ENCODE measurements at regions not wholly inside any gene's neighbourhood (a gene's known extent, or its start where the extent isn't known, plus 50 kb on each side); places are given as distances from the start of the nearest gene placed in this dataset.

DNA sequence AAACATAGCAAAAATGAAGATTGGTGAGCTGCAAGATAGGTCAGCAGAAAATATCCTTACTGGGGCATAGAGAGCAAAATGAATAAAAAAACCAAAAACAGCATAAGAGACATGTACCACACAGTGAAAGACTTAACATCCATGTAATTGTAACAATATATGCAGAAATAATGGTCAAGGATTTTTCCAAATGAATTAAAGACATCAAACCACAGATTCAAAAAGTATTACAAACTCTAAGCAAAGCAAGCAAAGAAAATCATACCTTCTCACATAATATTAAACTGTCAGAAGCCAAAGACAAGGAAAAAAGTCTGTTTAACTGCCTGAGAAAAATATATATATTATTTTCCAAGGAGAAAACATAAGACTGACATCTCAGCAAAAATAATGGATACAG lies 111.3 kb downstream of the MIS18A start:
- in situ Hi-C loops (cut with MboI) (no loop called here), intact Hi-C loops (cut with micrococcal nuclease; ENCODE audit: unreplicated experiment) (no loop called here)
- H4K20me1 ChIP-seq (ENCODE audit: control insufficient read depth, insufficient read depth): no peaks in the 10 kb centered on the region
- FAIRE-seq: no peak
- H3K9me3 ChIP-seq (replicated peaks; ENCODE audit: control insufficient read depth, insufficient read depth, low read length): no peaks in the 10 kb centered on the region
- no TSS peak for BruUV-seq (replicated peaks)
- RAD21 ChIA-PET (ENCODE audit: unreplicated experiment): no interaction called here
- no peak for TF ChIP-seq NR2C2 (IDR thresholded peaks at IDR 0.05; ENCODE audit: borderline replicate concordance, control insufficient read depth, insufficient read length, low read depth)
- TF ChIP-seq RB1 (IDR thresholded peaks at IDR 0.05; ENCODE audit: borderline replicate concordance): no peak
- no peak for TF ChIP-seq NFIC (IDR thresholded peaks at IDR 0.05; ENCODE audit: low read depth, low read length)
- TF ChIP-seq TBL1XR1 (IDR thresholded peaks at IDR 0.05; ENCODE audit: low read depth, low read length): no peak
- TF ChIP-seq RELA (IDR thresholded peaks at IDR 0.05; ENCODE audit: borderline replicate concordance, partially characterized antibody): no peak
- TF ChIP-seq MTA3 (IDR thresholded peaks at IDR 0.05; ENCODE audit: borderline replicate concordance, low read length): no peak
- TF ChIP-seq SREBF2 (IDR thresholded peaks at IDR 0.05; ENCODE audit: low read length): no peak
- TF ChIP-seq HDAC6 (IDR thresholded peaks at IDR 0.05; ENCODE audit: unreplicated experiment): no peak
- TF ChIP-seq USF2 (IDR thresholded peaks at IDR 0.05; ENCODE audit: borderline replicate concordance, low read depth, low read length): no peak
- TF ChIP-seq ESRRA (IDR thresholded peaks at IDR 0.05; ENCODE audit: low read length): no peak
- no peak for TF ChIP-seq JUND (IDR thresholded peaks at IDR 0.05; ENCODE audit: low read depth, low read length)
- TF ChIP-seq CHD2 (IDR thresholded peaks at IDR 0.05; ENCODE audit: borderline replicate concordance, low read depth, low read length): no peak
- no peak for TF ChIP-seq KLF5 (IDR thresholded peaks at IDR 0.05; ENCODE audit: partially characterized antibody)
- TF ChIP-seq EZH2 (IDR thresholded peaks at IDR 0.05; ENCODE audit: borderline replicate concordance, control insufficient read depth, low read depth, low read length): no peak
- TF ChIP-seq, protein P1, sequence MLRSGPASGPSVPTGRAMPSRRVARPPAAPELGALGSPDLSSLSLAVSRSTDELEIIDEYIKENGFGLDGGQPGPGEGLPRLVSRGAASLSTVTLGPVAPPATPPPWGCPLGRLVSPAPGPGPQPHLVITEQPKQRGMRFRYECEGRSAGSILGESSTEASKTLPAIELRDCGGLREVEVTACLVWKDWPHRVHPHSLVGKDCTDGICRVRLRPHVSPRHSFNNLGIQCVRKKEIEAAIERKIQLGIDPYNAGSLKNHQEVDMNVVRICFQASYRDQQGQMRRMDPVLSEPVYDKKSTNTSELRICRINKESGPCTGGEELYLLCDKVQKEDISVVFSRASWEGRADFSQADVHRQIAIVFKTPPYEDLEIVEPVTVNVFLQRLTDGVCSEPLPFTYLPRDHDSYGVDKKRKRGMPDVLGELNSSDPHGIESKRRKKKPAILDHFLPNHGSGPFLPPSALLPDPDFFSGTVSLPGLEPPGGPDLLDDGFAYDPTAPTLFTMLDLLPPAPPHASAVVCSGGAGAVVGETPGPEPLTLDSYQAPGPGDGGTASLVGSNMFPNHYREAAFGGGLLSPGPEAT (IDR thresholded peaks at IDR 0.05; ENCODE audit: low read depth): no peak
- TF ChIP-seq, protein P2, sequence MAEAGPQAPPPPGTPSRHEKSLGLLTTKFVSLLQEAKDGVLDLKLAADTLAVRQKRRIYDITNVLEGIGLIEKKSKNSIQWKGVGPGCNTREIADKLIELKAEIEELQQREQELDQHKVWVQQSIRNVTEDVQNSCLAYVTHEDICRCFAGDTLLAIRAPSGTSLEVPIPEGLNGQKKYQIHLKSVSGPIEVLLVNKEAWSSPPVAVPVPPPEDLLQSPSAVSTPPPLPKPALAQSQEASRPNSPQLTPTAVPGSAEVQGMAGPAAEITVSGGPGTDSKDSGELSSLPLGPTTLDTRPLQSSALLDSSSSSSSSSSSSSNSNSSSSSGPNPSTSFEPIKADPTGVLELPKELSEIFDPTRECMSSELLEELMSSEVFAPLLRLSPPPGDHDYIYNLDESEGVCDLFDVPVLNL (IDR thresholded peaks at IDR 0.05; ENCODE audit: low read depth, low read length): no peak
- TF ChIP-seq STAT3 (IDR thresholded peaks at IDR 0.05; ENCODE audit: low read depth, low read length): no peak
- no peak for TF ChIP-seq NFYA (IDR thresholded peaks at IDR 0.05; ENCODE audit: borderline replicate concordance, low read depth, low read length)
- TF ChIP-seq CBX5 (IDR thresholded peaks at IDR 0.05; ENCODE audit: low read depth): no peak
- TF ChIP-seq CBX3 (IDR thresholded peaks at IDR 0.05; ENCODE audit: borderline replicate concordance, low read depth): no peak
- no peaks in the 10 kb centered on the region for H3K79me2 ChIP-seq (ENCODE audit: control insufficient read depth, insufficient read depth, low read length)
- H3K36me3 ChIP-seq (ENCODE audit: control insufficient read depth in 2 of 2, insufficient read depth in 2 of 2, low read length in 1 of 2): no peaks in the 10 kb centered on the region
- no peak overlapping the region for H3K9ac ChIP-seq (ENCODE audit: control insufficient read depth, insufficient read depth, low read length)
- POLR2A ChIA-PET: no interaction called here
- H3K4me3 ChIP-seq: no peak overlapping the region
- H3K27ac ChIP-seq (ENCODE audit: control insufficient read depth, insufficient read depth): no peak overlapping the region
- H3K27me3 ChIP-seq (replicated peaks in 1 of 2; ENCODE audit: control insufficient read depth in 2 of 2, insufficient read depth in 2 of 2, low read length in 1 of 2): no peaks in the 10 kb centered on the region; a peak in 1 of 4 replicates
- no peak for ATAC-seq
- no peaks in the 10 kb centered on the region for H3K4me1 ChIP-seq (ENCODE audit: control insufficient read depth, insufficient read depth, low read length)
- no peak for DNase-seq (ENCODE audit: low read depth, low spot score)
- SMC1A ChIA-PET (ENCODE audit: uncharacterized antibody, unreplicated experiment): no interaction called here
- no peak overlapping the region for H2AFZ ChIP-seq (ENCODE audit: control insufficient read depth, low read depth, low read length)
- CTCF ChIA-PET: no interaction called here
- H3K4me2 ChIP-seq (ENCODE audit: control insufficient read depth, insufficient read depth): no peak overlapping the region
